Loucy (cell line): ENCODE measurements at regions not wholly inside any gene's neighbourhood (a gene's known extent, or its start where the extent isn't known, plus 50 kb on each side); places are given as distances from the start of the nearest gene placed in this dataset.

Source experiments
- H2AFZ ChIP-seq: fragments of 200-600 bp; sonication (generic); 2 replicates; pipeline ENCODE4 v1.6.0; 2016; ENCODE audit warnings: antibody characterized with exemption, mild to moderate bottlenecking, low read length, moderate library complexity
- H3F3A ChIP-seq: fragments of 200-600 bp; 2 replicates; pipeline ENCODE4 v1.6.0; 2016; ENCODE audit warnings: antibody characterized with exemption, low read depth, mild to moderate bottlenecking
- H3K27me3 ChIP-seq: fragments of 200-600 bp; sonication (generic); 2 replicates; pipeline ENCODE4 v1.6.1; 2014; ENCODE audit warnings: low read length, mild to moderate bottlenecking; ENCODE audit not compliant: insufficient read depth, poor library complexity, severe bottlenecking
- H3K36me3 ChIP-seq: fragments of 200-600 bp; sonication (generic); 2 replicates; pipeline ENCODE4 v1.6.1; 2016; ENCODE audit warnings: low read length; ENCODE audit not compliant: insufficient read depth
- H3K4me1 ChIP-seq: fragments of 200-600 bp; sonication (generic); 2 replicates; pipeline ENCODE4 v1.5.1; 2014; ENCODE audit warnings: low read length, mild to moderate bottlenecking; ENCODE audit not compliant: insufficient read depth, poor library complexity, severe bottlenecking
- H3K4me2 ChIP-seq: fragments of 200-600 bp; sonication (generic); 2 replicates; pipeline ENCODE4 v1.6.0; 2014; ENCODE audit warnings: antibody characterized with exemption, low read length, low read depth, mild to moderate bottlenecking; ENCODE audit not compliant: poor library complexity, severe bottlenecking
- H3K4me3 ChIP-seq: fragments of 200-600 bp; sonication (generic); 2 replicates; pipeline ENCODE4 v1.5.1; 2014; ENCODE audit warnings: low read length, mild to moderate bottlenecking, mixed read lengths; ENCODE audit not compliant: poor library complexity, severe bottlenecking
- H3K79me2 ChIP-seq: fragments of 200-600 bp; sonication (generic); 2 replicates; pipeline ENCODE4 v1.6.1; 2014; ENCODE audit warnings: low read length; ENCODE audit not compliant: insufficient read depth
- H3K9ac ChIP-seq: fragments of 200-600 bp; sonication (generic); 2 replicates; pipeline ENCODE4 v1.6.0; 2014; ENCODE audit warnings: mild to moderate bottlenecking, low read depth, low read length, moderate library complexity; ENCODE audit not compliant: poor library complexity, severe bottlenecking
- H3K9me2 ChIP-seq: fragments of 200-600 bp; sonication (generic); replicated peaks from 2 replicates; pipeline ENCODE4 v1.6.1; 2016; ENCODE audit warnings: low read depth, low read length, mixed read lengths
- H3K9me3 ChIP-seq: fragments of 200-600 bp; sonication (generic); 2 replicates; pipeline ENCODE4 v1.6.1; 2014; ENCODE audit warnings: mild to moderate bottlenecking, antibody characterized with exemption, low read length, low read depth; ENCODE audit not compliant: insufficient read depth
- H4K20me1 ChIP-seq: fragments of 200-600 bp; sonication (generic); 2 replicates; pipeline ENCODE4 v1.6.0; 2014; ENCODE audit warnings: antibody characterized with exemption, low read length, mild to moderate bottlenecking; ENCODE audit not compliant: insufficient read depth, poor library complexity, severe bottlenecking
- CTCF ChIP-seq: fragments of 200-600 bp; sonication (generic); conservative IDR thresholded peaks from 2 replicates; pipeline ENCODE4 v1.5.1; 2014; ENCODE audit warnings: mild to moderate bottlenecking, antibody characterized with exemption, low read length
- EZH2phosphoT487 ChIP-seq: fragments of 200-600 bp; IDR thresholded peaks from 2 replicates; pipeline ENCODE4 v1.6.1; 2018; ENCODE audit warnings: antibody characterized with exemption, mild to moderate bottlenecking, moderate library complexity, borderline replicate concordance

GRCh38 chr7:123314886-123315285 is 115.1 kb upstream of the SLC13A1 start:
- no peak overlapping the region for H2AFZ ChIP-seq
- no peaks in the 10 kb centered on the region for H4K20me1 ChIP-seq
- TF ChIP-seq CTCF (no peak), EZH2phosphoT487 (no peak)
- H3K36me3 ChIP-seq: no peaks in the 10 kb centered on the region
- no peak overlapping the region for H3K4me3 ChIP-seq
- H3K4me2 ChIP-seq: no peak overlapping the region
- H3K9ac ChIP-seq: no peak overlapping the region
- no peaks in the 10 kb centered on the region for H3K9me3 ChIP-seq
- H3K79me2 ChIP-seq: no peaks in the 10 kb centered on the region
- H3F3A ChIP-seq: no peaks in the 10 kb centered on the region
- no peaks in the 10 kb centered on the region for H3K4me1 ChIP-seq
- no peaks in the 10 kb centered on the region for H3K27me3 ChIP-seq
- no peaks in the 10 kb centered on the region for H3K9me2 ChIP-seq

DNA sequence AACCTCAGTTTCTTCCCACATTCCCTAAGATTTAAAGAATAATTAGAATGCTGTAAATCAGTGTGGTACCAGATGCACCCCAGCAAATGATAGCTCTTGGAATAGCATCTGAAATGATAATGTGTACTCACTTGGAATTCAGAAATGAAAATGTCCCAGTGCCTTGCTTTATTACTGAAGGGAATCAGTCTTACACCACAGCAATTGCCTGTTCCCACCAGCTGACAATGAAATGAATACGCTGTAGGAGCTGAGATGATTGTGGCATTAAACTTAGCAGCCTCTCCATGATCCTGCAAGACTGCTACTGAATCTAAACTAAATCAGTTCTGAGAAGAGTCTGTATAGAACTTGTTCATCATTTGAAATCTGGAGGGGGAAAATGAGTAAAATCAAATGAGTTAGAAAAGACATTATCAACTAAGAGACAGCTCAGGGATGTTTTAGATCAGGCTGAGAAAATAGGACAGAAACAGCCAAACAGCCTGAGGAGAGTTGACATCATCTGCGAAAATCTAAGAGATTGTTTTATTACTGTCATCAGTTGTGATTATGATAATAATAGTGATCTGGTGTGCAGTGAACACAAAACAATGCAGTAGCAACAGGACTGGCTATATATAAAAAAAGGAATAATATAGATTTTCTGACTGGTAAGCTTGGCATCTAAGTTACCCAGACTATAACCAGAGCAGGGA is 108.6 kb upstream of the SLC13A1 start:
- no peaks in the 10 kb centered on the region for H4K20me1 ChIP-seq
- H3K9me3 ChIP-seq: no peaks in the 10 kb centered on the region
- H3K9ac ChIP-seq: no peak overlapping the region
- H3K79me2 ChIP-seq: no peaks in the 10 kb centered on the region
- H3K4me3 ChIP-seq: no peak overlapping the region
- H3F3A ChIP-seq: no peaks in the 10 kb centered on the region
- H3K9me2 ChIP-seq: no peaks in the 10 kb centered on the region
- H3K36me3 ChIP-seq: no peaks in the 10 kb centered on the region
- no peak overlapping the region for H3K4me2 ChIP-seq
- no peaks in the 10 kb centered on the region for H3K4me1 ChIP-seq
- no peak overlapping the region for H2AFZ ChIP-seq
- TF ChIP-seq EZH2phosphoT487 (no peak), CTCF (no peak)
- no peaks in the 10 kb centered on the region for H3K27me3 ChIP-seq

- no peaks in the 10 kb centered on the region for H3K36me3 ChIP-seq
- no peaks in the 10 kb centered on the region for H3K9me2 ChIP-seq
- H3K4me1 ChIP-seq: no peaks in the 10 kb centered on the region
- H3K27me3 ChIP-seq: no peaks in the 10 kb centered on the region
- H3F3A ChIP-seq: no peaks in the 10 kb centered on the region
- no peak overlapping the region for H2AFZ ChIP-seq
- no peaks in the 10 kb centered on the region for H4K20me1 ChIP-seq
- H3K9ac ChIP-seq: no peak overlapping the region
- H3K4me2 ChIP-seq: no peak overlapping the region
- TF ChIP-seq CTCF (no peak), EZH2phosphoT487 (no peak)
- H3K79me2 ChIP-seq: no peaks in the 10 kb centered on the region
- no peaks in the 10 kb centered on the region for H3K9me3 ChIP-seq
- no peak overlapping the region for H3K4me3 ChIP-seq
These were observed 106.1 kb upstream of the SLC13A1 start for GRCh38 chr7:123305840-123306375.
